Activated CD4-positive, alpha-beta T cell treated with anti-CD3 and anti-CD28 coated beads, Interleukin-2, amount 50 U/mL, for 48 hours (primary cell): ENCODE measurements at regions not wholly inside any gene's neighbourhood (a gene's known extent, or its start where the extent isn't known, plus 50 kb on each side); places are given as distances from the start of the nearest gene placed in this dataset.

ENCODE experiments used
- DNase-seq, 2 experiments: peaks; one replicate each; pipeline ENCODE4 v3.0.0-alpha.2; 2020

DNA sequence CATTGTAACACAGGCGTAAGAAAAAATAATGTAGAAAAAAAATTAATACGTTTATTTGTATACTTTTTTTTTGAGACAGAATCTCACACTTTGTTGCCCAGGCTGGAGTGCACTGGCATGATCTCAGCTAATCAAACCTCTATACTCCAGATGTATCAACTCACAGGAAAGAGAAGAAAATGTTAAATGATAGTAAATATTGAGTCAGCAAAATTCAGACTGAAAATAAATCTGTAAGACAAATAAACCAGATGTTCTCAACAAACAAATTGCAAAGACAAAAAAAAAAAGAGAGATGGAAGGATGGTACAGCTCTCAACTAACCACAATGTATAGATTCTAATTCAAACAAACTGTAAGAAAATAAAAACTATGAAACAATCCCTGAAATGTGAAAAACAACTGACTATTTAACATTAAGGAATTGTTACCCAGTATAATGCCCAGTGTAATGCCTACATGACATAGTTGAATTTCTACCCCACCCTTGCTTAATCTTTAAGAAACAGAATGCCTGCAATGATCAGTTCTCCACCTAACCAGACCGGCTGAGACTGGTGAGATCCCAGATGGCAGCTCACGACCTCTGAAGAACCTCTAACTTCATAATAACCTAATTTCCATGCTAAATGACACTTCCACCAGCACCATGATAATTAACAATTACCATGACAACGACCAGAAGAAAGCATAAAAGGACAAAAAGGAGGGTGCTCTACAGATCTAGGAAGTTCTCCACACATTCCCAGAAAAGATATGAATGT lies 272.0 kb upstream of the GNAI1 start:
- no peak for DNase-seq

DNA sequence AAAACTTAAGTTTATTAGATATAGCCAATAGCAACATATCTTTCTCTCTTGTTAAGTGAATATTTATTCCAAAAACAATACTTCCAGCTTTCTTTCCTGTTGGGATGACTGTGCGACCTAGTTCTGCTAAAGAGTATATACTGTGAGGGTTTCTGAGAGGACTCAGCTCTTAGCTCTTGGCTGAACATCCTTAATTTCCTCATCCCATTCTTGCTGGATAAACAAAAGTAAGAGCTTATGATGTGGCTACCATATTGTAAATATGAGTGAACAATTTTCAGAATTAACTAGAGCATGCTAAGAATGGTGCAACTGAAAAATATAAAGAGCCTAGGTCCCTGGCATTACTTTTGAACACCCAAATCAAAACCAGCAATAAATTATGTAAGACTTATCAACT lies 279.5 kb upstream of the GNAI1 start:
- DNase-seq, result no peak

DNA sequence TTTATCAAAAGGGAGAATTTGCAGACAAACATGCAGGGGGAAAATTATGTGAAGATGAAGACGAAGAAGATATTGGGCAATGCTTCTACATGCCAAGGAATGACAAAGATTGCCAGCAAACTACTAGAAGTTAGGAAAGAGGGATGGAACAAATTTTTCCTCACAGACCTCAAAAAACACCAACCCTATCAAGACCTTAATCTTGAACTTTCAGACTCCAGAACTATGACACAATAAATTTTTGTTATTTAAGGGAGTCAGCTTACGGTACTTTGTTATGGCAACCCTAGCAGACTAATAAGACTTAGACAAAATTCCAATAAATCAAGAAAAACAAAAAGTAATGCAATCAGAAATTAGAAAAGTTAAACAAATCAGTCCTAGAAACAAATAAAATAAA lies 280.0 kb upstream of the GNAI1 start:
- no peak for DNase-seq

DNA sequence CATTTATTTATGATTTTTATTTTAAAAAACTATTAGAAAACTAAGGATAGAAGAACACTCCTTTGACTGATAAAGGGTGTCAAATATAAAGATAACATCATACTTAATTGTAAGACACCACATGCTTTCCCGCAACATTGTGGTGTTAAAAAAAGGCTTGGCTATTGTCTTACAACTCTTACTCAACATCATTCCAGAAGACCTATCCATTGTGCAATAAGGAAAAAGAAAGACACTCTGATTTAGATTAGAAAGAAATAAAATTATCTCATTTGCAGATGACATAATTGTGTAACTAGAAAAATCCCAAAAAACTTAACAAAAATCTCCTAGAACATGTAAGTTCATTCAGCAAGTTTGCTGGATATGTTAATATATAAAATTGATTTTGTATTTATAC lies 296.7 kb upstream of the GNAI1 start:
- DNase-seq, result no peak

DNA sequence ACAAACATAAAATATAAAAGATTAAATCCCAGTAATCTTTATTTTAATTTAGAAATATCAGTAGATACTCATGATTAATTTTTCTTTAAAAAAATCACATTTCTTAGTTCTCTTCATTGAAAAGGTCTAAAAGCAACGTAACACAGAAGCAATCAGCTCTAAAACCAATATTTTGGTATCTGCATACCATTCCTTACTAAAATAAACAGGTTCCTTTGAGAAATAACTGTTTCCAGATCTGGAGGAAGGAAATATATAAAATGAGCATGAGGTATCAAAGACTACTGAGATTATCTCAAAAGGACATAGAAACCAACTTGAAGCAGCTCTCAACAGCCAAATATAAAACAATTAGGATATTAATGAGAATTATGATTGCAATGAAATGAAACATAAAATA lies 301.0 kb upstream of the GNAI1 start:
- DNase-seq, result no peak

DNA sequence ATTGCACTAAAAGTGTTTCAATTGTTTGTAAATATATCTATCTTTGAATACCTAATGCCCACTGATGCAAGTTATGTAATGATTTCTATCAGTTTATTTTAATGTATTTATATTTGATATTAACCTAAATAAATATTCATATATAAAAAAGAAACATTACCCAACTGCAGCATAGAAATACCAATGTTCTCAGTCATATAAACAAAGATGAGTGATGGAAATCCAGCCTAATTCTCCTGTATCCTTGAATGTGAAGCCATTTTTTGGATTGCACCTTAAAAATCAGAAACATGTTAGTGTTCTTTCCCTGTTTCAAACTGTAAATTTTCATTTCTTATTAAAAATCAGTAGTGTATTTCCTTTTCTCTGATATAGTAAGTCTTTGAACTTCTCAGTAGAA lies 305.8 kb upstream of the GNAI1 start:
- DNase-seq, result no peak

DNA sequence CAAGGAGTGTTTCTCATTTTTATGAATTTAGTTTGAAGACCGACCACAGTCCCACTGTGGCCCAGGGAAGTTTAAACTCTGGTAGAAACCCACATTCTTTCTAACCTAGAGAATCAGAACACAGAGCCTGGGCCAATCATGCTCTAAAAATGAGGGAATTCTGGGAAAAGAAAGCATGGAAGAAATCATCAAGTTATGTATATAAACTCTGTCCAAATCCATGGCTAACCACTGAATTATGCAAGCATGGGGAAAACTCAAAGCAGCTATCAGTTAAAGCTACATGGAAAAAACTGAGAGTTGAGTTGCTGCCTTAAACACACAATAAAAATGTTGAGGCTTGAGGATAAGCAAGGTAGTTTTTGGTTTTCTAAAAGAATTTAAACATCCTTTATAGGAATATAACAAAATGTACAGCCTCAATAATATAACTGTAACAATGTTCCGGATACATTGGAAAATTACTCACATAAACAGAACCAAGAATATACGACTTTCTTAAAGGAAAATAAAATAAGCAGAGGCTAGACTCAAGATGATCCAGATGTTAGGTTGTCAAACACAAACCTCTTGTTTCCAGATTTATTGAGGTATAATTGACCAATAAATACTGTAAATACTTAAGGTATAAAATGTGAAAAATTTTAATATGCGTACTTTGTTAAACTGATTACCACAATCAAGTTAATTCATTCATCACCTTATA lies 311.2 kb upstream of the GNAI1 start:
- DNase-seq, result no peak

DNA sequence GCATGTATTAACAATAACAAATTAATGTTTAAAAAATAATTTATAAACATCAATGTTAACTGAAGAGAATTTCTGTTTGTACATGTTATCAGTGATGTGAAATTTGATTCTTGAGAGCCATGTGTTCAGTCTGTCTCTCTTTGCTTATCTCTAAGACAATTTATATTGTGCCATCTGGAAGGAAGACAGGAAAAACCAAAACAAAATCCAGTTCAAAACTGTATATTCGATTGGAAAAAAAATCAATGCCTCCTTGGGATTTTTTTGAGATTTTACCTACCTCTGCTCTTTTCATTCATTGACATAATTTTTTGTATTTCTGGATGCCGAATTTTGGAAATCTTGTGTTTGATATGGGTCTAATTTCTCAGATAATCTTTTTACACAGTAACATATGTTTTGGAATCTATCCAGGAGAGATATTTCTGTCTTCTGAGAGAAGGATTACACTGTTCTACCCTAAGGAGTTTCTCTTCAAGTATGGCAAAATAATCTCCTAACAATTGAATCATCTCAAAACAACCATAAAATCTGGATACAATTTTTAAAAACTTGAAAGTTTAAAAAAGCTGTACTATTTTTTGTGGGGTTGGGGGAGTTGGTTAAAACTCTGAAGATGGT lies 311.9 kb upstream of the GNAI1 start:
- DNase-seq, result no peak

DNA sequence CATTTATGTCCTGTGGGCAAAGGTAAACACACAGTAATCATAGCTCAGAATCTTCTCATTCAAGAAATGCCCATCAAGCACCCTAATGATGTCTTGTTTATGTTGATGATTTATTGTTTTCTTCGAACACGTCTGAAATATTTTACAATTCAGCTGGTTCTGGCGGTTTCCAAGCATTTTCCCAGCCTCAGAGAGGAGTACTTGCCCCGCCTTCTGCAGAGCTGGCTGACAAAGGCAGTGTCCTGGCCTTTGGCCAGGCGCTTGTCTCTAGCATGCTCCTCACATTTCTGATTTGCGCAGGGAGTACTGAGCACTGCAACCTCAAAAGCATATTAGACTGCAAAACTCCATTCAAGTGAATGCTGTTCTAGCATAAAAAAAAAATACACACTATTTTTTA lies 314.2 kb upstream of the GNAI1 start:
- no peak for DNase-seq

DNA sequence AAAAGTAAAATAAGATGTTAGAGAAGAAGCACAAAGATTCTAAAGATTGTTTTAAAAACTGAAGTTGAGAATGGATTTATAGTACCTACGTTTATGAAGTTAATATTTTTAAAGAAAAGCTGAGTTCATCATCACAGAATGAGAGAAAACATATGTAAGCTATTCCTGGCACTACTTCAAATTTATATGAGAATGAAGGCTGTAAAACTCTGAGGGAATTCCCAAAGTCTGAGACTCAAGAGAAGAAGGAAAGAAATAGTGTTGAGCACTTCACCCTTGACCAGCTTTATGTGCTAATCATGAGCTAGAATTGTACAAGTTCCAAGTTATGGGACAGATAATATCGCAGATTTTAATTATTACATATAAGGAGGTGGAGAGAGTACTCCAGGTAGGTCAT lies 323.7 kb upstream of the GNAI1 start:
- no peak for DNase-seq

DNA sequence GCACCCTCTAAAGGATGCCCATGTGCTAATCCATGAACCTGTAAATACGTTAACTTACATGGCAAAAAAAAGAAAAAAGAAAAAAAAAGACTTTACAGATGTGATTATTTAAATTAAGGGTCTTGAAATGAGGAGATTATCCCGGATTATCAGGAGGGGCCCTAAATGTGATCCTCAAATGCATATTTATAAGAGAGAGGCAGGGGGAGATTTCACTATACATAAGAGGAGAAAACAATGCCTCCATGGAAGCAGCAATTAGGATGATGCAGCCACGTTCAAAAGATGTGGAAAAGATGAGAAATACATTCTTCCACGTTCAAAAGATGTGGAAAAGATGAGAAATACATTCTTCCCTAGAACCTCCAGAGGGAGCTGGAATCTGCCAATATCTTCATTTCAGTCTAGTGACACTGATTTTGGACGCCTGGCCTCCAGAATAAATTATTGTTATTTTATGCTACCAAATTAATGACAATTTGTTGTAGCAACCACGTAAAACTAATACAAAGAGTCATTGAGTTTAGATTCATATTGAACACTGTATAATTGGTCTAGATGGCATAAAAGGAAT lies 328.4 kb upstream of the GNAI1 start:
- no peak for DNase-seq

DNA sequence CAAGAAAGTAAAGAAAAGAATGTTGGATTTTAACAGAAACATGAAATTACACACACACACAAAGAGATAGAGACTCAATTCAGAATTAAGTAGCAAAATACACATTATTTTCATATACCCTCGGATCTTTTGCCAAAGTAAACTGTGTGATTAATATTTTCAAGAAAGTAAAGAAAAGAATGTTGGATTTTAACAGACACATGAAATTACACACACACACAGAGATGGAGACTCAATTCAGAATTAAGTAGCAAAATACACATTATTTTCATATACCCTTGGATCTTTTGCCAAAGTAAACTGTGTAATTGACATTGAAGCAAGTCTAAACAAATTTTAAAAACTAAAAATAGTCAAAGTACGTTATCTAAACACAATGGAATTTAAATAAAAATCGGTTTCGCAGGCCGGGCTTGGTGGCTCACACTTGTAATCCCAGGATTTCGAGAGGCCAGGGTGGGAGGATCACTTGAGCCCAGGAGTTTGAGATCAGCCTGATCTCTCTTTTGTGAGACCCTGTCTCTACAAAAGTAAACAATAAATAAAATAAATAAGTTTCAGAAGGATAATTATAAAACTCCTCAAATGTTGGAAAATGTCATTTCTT lies 337.3 kb upstream of the MAGI2 start:
- no peak for DNase-seq

DNA sequence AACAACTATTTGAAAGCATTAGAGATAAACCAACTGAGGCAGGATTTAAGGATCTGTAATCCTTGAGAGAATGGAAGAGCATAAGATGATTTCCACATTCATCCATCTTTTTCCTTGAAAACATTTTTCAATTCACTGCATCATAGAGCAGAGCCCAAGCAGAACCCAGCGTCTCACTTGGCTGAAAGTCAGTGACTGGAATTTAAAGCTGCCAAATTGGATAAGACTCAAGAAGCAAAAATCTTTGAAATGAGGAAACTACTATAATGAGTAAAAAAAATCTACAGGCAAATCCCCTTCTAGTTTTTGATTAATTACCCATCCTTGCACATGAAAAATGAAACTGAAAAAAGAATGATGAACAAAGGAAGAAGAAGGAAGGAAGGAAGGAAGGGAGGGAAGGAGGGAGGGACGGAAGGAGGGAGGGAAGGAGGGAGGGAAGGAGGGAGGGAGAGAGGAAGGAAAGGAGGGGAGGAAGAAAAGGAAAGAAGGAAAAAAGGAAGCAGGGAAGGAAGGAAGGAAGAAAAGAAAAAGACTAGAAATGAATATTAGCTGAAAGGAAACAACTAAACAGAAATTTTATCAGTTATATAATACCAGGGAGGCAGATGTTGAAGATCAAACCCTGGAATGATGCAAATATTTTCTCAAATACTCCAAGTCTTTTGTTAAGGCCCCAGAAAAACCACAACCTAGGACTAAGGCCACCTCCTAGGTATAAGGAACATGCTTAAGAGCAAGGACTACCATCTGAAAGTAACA lies 336.3 kb upstream of the MAGI2 start:
- no peak for DNase-seq

DNA sequence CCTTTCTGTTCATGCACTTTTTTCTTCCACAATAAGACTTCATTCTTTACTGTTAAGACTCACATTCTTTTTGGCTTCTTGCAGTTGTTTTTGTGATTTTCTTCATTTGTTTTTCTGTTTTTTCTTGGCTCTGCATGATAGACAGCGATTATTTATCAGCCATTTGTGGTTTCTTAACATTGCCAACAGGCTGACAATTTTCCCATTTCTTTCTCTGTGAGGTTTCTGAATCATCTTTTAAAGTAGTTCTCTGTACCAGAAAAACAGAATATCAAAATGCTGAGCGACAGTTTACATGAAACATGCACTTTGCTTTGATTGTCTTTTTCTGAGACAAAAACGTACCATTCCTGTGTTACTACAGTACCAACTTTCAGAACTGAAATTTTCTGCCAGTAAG lies 334.2 kb upstream of the MAGI2 start:
- no peak for DNase-seq

DNA sequence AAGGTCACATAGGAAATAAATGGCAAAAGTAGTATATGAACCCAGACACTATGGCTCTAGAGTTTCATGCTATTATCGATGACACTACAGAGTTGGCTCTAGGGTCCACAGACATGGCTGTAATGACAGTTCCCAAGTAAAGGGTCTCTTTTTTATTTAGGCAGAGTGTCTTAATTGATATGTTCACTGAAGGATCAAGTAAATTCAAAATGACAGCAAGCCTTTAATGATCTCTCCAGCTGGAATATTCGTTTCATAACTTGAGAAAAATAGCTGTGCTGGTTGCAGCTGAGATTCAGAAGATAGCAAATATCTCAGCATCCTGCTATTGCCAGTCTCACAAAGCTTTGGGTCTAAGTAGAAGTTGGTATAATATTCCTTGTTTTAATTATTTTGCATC lies 333.6 kb upstream of the MAGI2 start:
- no peak for DNase-seq

DNA sequence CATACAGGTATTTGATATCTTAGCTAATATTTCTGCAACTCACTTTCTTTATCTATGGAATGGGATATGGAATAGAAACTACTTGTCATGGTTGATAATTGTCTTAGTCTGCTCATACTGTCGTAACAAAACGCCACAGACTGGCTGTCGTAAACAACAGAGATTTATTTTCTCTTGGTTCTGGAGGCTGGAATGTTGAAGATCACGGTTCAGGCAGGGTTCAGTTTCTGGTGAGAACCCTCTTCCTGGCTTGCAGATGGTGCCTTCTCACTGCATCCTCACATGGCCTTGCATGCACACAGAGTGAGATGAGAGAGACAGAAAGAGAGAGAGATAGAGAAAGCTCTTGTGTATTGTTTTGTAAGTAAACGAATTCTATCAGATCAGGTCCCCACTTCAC lies 332.7 kb upstream of the MAGI2 start:
- DNase-seq, result no peak

DNA sequence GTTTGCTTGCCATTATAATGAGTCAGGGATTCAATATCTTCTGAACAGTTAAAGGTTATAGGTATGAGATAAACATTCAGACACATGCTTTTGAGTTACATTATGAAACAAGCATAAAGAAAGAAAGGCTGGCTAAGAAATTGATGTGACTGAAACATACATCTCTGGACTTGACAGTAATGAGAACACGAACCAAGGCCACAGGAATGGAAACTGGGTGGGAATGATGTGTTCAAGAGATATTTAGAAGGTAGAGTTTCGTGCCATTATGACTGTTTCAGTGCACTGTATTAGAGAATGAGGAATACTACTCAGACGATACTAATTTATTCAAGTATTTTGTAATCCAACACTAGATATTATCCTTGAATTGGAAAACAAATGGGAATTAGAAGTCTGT lies 332.1 kb upstream of the MAGI2 start:
- DNase-seq, result no peak

DNA sequence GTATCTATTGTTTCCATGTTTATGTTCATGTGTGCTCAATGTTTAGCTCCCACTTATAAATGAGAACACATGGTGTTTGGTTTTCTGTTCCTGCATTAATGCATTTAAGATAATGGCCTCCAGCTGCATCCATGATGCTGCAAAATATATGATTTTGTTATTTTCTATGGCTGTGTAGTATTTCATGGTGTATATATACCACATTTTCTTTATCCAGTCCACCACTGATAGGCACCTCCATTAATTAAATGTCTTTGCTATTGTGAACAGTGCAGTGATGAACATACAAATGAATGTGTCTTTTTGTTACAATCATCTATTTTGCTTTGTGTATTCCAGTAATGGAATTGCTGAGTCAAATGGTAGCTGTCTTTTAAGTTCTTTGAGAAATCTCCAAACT lies 329.4 kb upstream of the MAGI2 start:
- DNase-seq, result no peak

DNA sequence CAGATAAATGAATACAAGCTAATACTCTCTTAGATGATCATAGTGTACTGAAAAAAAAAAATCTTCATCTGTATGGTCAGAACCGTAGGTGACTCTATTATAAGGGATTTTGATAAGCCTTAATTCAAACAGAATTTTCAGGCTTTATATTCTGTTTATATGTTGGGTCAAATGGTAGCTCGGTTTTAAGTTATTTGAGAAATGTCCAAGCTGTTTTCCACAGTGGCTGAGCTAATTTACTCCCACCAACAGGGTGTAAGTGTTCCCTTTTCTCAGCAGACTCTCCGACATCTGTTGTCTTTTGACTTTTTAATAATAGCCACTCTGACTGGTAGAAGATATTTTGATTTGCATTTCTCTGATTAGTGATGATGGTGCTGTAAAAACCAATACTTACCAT lies 328.8 kb upstream of the MAGI2 start:
- no peak for DNase-seq

DNA sequence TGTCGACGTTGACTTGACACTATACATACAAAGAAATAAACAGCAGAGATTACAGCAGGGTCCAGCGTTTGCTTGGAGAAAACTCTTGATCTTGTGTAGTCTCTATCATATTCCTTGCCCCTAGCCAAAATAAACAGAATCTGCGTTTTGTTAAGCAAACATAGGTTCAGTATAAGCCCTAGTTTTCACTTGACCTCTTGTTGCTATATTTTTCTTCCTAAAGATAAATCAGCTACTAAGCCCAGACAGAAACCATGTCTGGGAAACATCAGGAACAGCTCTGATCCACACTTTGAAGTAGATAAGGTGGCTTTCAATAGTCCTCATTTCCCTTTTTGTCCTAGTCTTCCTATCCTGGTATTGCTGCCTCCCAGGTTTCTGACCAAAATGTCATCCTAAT lies 328.2 kb upstream of the MAGI2 start:
- DNase-seq, result no peak

DNA sequence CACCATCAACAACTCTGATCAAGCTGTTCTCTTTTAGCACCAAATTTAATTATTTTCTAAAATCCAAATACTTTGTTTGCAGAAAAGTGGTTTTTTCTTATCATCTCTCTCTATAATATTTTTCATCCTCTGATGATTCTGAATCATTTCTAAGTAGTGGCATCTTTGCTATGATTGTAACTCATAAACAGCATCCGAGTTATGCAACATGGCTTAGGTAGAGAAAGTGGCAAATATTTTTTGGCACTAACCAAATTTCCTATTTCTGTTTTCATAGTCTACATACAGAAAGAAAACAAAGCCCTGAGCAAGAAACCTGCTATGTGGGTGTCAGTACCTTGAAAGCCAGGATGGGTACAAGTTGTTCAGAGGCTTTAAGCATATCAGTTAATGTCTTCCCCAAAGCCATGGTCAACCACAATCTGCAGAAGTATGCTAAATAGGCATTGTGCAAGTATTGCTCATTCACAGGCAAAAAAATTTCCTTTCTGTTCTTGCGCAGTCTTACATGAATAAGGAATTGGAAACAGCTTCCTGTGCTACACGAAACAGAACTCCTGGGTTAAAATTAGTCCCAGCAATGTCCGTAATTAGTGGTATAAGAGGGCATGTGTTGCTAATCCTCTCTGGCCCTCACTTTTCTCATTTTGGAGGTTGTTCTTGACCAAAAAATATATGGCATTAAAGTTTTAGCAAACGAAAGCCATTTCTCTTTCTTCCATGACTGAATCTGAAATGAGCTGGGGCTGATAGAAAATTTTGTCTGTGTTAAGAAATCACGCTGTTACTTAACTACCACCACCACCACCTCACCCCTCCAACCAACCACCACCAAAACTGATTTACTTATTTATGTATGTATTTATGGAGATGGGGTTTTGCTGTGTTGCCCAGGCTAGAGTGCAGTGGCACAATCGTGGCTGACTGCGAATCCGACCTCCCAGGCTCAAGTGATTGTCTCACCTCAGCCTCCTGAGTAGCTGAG lies 325.6 kb upstream of the MAGI2 start:
- no peak for DNase-seq

DNA sequence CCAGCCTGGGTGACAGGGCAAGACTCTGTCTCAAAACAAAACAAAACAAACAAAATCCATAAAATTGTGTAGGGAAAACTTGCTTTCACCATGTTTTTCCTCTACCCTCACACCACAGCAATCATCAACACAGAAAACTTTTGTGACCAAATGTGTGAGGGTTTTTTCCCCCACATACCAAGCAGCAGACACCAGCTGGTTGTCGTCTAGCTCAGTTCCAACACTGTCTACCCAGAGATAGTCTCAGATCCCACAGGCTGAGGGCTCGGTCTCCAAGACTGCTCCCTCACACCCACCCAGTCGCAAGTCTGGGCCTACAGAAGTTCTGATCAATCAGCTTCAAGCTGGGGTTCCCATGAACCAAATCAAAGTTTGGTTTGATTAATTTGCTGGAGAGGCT lies 322.4 kb upstream of the MAGI2 start:
- no peak for DNase-seq
